PC-3 (cell line): ENCODE measurements at regions not wholly inside any gene's neighbourhood (a gene's known extent, or its start where the extent isn't known, plus 50 kb on each side); places are given as distances from the start of the nearest gene placed in this dataset.

Experiments
- ATAC-seq: fragments of 200-7000 bp; cut with Tn5 transposase; 2 replicates; pipeline ENCODE4 v1.9.1; 2020; ENCODE audit warnings: mild to moderate bottlenecking, moderate library complexity
- BruUV-seq: library from RNA; stranded (reverse); fragments of 400-500 nt; replicated peaks from 2 replicates; lab custom pipeline; 2021; lab: Mats Ljungman, UMichigan
- CTCF ChIA-PET: fragments of 300-600 bp; sonication (Branson Sonifier 250); formaldehyde crosslinking; loops from one replicate; lab custom pipeline; 2022; ENCODE audit warnings: antibody characterized with exemption; lab: Charles Lee
- POLR2A ChIA-PET: fragments of 300-600 bp; sonication (Branson Sonifier 250); formaldehyde crosslinking; loops from one replicate; lab custom pipeline; 2022; ENCODE audit warnings: antibody characterized with exemption; ENCODE audit not compliant: unreplicated experiment; lab: Charles Lee
- DNase-seq: peaks from one replicate; pipeline ENCODE4 v3.0.0-alpha.2; 2015
- H2AFZ ChIP-seq: fragments of 300-600 bp; sonication (generic); 2 replicates; pipeline ENCODE4 v1.6.0; 2016; ENCODE audit warnings: antibody characterized with exemption, low read length
- H3F3A ChIP-seq: fragments of 300-600 bp; sonication (generic); one replicate; pipeline ENCODE4 v1.6.0; 2017; ENCODE audit warnings: antibody characterized with exemption, low read length, control low read depth, mild to moderate bottlenecking; ENCODE audit not compliant: unreplicated experiment
- H3K27ac ChIP-seq: fragments of 300-600 bp; sonication (generic); 2 replicates; pipeline ENCODE4 v1.5.1; 2016; ENCODE audit warnings: mild to moderate bottlenecking, low read length
- H3K27me3 ChIP-seq: fragments of 300-600 bp; sonication (generic); 2 replicates; pipeline ENCODE4 v1.6.1; 2016; ENCODE audit warnings: low read length, mixed read lengths
- H3K36me3 ChIP-seq: fragments of 300-600 bp; sonication (generic); 2 replicates; pipeline ENCODE4 v1.6.1; 2016; ENCODE audit warnings: low read depth, mixed run types, low read length, mixed read lengths
- H3K4me1 ChIP-seq: fragments of 300-600 bp; sonication (generic); 2 replicates; pipeline ENCODE4 v1.5.1; 2016; ENCODE audit warnings: low read length; ENCODE audit not compliant: insufficient read depth
- H3K4me2 ChIP-seq: fragments of 300-600 bp; sonication (generic); 2 replicates; pipeline ENCODE4 v1.6.0; 2016; ENCODE audit warnings: low read length
- H3K4me3 ChIP-seq: fragments of 300-600 bp; sonication (generic); 2 replicates; pipeline ENCODE4 v1.5.1; 2016; ENCODE audit warnings: mild to moderate bottlenecking, low read length, mixed read lengths
- H3K79me2 ChIP-seq: fragments of 300-600 bp; sonication (generic); 2 replicates; pipeline ENCODE4 v1.6.1; 2017; ENCODE audit warnings: low read length, mixed read lengths
- H3K9ac ChIP-seq: fragments of 300-600 bp; sonication (generic); 2 replicates; pipeline ENCODE4 v1.6.0; 2016; ENCODE audit warnings: mild to moderate bottlenecking, low read length
- H3K9me2 ChIP-seq: fragments of 300-600 bp; sonication (generic); replicated peaks from 2 replicates; pipeline ENCODE4 v1.6.1; 2016; ENCODE audit warnings: mixed run types, low read length, mixed read lengths
- H3K9me3 ChIP-seq: fragments of 300-600 bp; sonication (generic); 2 replicates; pipeline ENCODE4 v1.6.1; 2016; ENCODE audit warnings: low read length, mixed read lengths
- H4K20me1 ChIP-seq: fragments of 300-600 bp; sonication (generic); 2 replicates; pipeline ENCODE4 v1.6.1; 2016; ENCODE audit warnings: low read length, mixed read lengths
- EZH2 ChIP-seq: fragments of 300-600 bp; sonication (generic); IDR thresholded peaks from one replicate; pipeline ENCODE4 v1.6.1; 2017; ENCODE audit warnings: antibody characterized with exemption, mild to moderate bottlenecking, low read length; ENCODE audit not compliant: unreplicated experiment
- EZH2phosphoT487 ChIP-seq: fragments of 300-600 bp; sonication (generic); IDR thresholded peaks from 2 replicates; pipeline ENCODE4 v1.6.1; 2018; ENCODE audit warnings: mild to moderate bottlenecking, antibody characterized with exemption, low read length, borderline replicate concordance
- intact Hi-C: fragments of 100-400 bp; cut with micrococcal nuclease; formaldehyde crosslinking; loops from 2 replicates; pipeline ENCODE4 v1.9.0; 2023
- TF ChIP-seq, protein P1 (sequence below): fragments of 300-600 bp; sonication (generic); conservative IDR thresholded peaks from 2 replicates; pipeline ENCODE4 v1.5.1; 2017; ENCODE audit warnings: antibody characterized with exemption, low read depth, mild to moderate bottlenecking, low read length

DNA sequence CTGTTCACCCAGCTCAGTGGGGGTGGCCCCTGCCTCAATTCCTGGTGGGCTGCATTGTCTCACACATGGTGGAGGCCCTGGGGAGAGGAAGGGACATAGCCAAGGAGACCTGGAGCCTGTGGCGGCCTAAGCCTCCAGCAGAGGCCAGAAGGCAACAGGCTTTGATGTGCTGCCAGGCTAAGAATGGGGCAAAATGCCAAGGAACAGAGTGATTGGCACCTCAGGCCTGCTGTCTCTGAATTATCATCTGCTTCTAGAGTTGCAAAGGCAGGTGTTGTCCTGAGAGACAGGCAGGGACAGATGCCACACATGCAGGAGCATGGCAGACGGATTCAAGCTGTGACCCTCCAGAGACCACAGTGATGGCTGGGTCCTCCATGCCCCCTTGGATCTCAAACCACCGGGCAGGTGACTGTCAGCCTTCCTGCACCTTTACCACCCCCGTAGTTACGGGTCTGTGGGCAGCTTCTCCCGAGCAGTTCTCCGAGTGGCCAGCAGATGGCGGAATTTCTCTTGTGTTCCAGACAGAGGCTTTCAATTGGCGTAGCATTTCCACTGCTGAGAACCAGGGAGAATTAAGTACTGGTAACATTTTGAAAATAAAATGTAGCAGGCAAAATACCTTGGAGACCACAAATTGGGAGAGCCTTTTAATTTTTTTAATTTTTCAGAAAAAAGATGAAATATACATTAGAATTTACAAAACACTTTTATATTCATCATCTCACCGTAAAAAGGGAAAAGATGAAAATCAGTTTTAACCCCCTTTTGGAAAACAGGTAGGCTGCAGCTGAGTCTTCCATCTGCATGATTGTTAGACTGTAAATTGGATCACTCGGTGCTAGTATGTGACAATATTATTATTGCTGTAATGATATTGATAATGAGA lies 525.5 kb upstream of the CFAP20DC start:
- ChIA-PET POLR2A (no interaction called here), CTCF (interaction anchor here (0.6 to 0.8 kb wide), 4 partner anchors 234 to 834 kb away, joined by 3 to 7 read pairs (median 4); no protein-coding TSS in a partner anchor)
- Histone ChIP-seq H3K27me3 (no peaks in the 10 kb centered on the region), H3K79me2 (no peaks in the 10 kb centered on the region), H2AFZ (peak overlapping the region; percentile 24; the same call in 1 of the 2 replicates), H3K4me2 (peak overlapping the region; percentile 18; the same call in 1 of the 2 replicates), H3K36me3 (no peaks in the 10 kb centered on the region), H3K27ac (no peak overlapping the region), H3K9ac (no peak overlapping the region), H3K9me2 (no peaks in the 10 kb centered on the region), H3F3A (no peaks in the 10 kb centered on the region), H3K4me1 (peaks cover 22% of the 10 kb centered on the region), H4K20me1 (no peaks in the 10 kb centered on the region), H3K4me3 (no peak overlapping the region), H3K9me3 (no peaks in the 10 kb centered on the region)
- peak; percentile 75 for ATAC-seq
- no TSS peak for BruUV-seq
- intact Hi-C loops: loop anchor here (1.0 to 5.0 kb wide), 6 partner anchors 89 to 751 kb away; no protein-coding TSS in a partner anchor
- TF ChIP-seq, protein P1, sequence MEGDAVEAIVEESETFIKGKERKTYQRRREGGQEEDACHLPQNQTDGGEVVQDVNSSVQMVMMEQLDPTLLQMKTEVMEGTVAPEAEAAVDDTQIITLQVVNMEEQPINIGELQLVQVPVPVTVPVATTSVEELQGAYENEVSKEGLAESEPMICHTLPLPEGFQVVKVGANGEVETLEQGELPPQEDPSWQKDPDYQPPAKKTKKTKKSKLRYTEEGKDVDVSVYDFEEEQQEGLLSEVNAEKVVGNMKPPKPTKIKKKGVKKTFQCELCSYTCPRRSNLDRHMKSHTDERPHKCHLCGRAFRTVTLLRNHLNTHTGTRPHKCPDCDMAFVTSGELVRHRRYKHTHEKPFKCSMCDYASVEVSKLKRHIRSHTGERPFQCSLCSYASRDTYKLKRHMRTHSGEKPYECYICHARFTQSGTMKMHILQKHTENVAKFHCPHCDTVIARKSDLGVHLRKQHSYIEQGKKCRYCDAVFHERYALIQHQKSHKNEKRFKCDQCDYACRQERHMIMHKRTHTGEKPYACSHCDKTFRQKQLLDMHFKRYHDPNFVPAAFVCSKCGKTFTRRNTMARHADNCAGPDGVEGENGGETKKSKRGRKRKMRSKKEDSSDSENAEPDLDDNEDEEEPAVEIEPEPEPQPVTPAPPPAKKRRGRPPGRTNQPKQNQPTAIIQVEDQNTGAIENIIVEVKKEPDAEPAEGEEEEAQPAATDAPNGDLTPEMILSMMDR: peak; percentile 97
- TF ChIP-seq EZH2phosphoT487: no peak
- peak; percentile 92 for DNase-seq

DNA sequence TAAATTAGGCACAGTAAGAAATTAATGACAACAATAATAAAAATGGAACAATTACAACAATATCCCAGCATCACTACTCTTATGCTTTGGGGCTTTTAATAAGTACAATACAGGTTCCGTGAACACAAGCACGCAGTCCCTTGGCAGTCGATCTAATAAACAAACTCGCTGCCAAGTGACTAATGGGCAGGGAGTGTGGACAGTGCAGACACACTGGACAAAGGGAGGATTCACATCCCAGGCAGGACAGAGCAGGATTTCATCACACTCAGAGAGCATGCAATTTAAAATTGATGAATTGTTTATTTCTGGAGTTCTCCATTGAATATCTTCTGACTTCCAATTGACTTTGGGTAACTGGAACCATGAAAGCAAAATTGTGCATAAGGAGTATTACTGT lies 524.1 kb upstream of the CFAP20DC start:
- Histone ChIP-seq H3K9me2 (no peaks in the 10 kb centered on the region), H3K4me3 (no peak overlapping the region), H3K9ac (no peak overlapping the region), H3K36me3 (no peaks in the 10 kb centered on the region), H3K4me2 (peak overlapping the region; percentile 10; the same call in 1 of the 2 replicates), H3K4me1 (peaks cover 18% of the 10 kb centered on the region), H3K27me3 (no peaks in the 10 kb centered on the region), H4K20me1 (no peaks in the 10 kb centered on the region), H3F3A (no peaks in the 10 kb centered on the region), H3K27ac (0 out of 2 replicates have a peak overlapping the region, but pooled peaks have one; percentile 28), H2AFZ (no peak overlapping the region), H3K79me2 (no peaks in the 10 kb centered on the region), H3K9me3 (no peaks in the 10 kb centered on the region)
- CTCF ChIA-PET: no interaction called here
- ATAC-seq: peak; percentile 91
- POLR2A ChIA-PET: no interaction called here
- no TSS peak for BruUV-seq
- intact Hi-C loops: loop anchor here (1.0 to 5.0 kb wide), 4 partner anchors 92 to 749 kb away; no protein-coding TSS in a partner anchor
- peak; percentile 96 for DNase-seq
- TF ChIP-seq EZH2phosphoT487 (no peak), EZH2 (no peak)
- TF ChIP-seq, protein P1: no peak

DNA sequence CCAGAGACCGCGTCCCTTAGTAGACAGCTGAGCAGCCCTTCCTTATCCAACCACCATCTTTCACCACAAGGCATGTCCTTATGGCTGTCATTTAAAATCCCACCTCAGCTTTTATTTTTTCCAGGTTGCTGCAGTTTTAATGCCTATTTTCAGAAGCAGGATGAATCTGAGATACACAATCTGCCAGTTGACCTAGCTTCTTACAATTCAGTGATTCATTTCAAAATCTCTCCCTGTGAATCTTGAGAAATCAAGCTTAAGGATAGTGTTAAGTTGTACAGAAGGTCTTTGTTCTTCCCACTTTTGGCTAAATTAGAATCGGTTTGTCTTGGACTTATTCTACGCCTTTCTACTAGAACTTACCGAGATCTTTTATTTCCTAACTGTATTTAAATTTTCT lies 522.3 kb upstream of the CFAP20DC start:
- ATAC-seq: no peak
- no peaks in the 10 kb centered on the region for H4K20me1 ChIP-seq
- TF ChIP-seq EZH2phosphoT487 (no peak), EZH2 (no peak)
- TF ChIP-seq, protein P1: no peak
- no peak for DNase-seq
- BruUV-seq: no TSS peak
- H3K9me2 ChIP-seq: no peaks in the 10 kb centered on the region
- H3K4me3 ChIP-seq: no peak overlapping the region
- ChIA-PET CTCF (no interaction called here), POLR2A (no interaction called here)
- H3K9ac ChIP-seq: no peak overlapping the region
- no peaks in the 10 kb centered on the region for H3K9me3 ChIP-seq
- no peak overlapping the region for H3K4me2 ChIP-seq
- peaks cover 12% of the 10 kb centered on the region for H3K4me1 ChIP-seq
- H3K27me3 ChIP-seq: no peaks in the 10 kb centered on the region
- H2AFZ ChIP-seq: no peak overlapping the region
- H3K79me2 ChIP-seq: no peaks in the 10 kb centered on the region
- intact Hi-C loops: loop anchor here (5.0 kb wide), 1 partner anchor 90 kb away; no protein-coding TSS in a partner anchor
- no peaks in the 10 kb centered on the region for H3K36me3 ChIP-seq
- H3F3A ChIP-seq: no peaks in the 10 kb centered on the region
- H3K27ac ChIP-seq: no peak overlapping the region
